ENCODE measurements at regions not wholly inside any gene's neighbourhood (a gene's known extent, or its start where the extent isn't known, plus 50 kb on each side); places are given as distances from the start of the nearest gene placed in this dataset.

GRCh38 chr7:116431787-116432526 is 67.6 kb upstream of the CAV2 start:
- TF ChIP-seq, protein P1, sequence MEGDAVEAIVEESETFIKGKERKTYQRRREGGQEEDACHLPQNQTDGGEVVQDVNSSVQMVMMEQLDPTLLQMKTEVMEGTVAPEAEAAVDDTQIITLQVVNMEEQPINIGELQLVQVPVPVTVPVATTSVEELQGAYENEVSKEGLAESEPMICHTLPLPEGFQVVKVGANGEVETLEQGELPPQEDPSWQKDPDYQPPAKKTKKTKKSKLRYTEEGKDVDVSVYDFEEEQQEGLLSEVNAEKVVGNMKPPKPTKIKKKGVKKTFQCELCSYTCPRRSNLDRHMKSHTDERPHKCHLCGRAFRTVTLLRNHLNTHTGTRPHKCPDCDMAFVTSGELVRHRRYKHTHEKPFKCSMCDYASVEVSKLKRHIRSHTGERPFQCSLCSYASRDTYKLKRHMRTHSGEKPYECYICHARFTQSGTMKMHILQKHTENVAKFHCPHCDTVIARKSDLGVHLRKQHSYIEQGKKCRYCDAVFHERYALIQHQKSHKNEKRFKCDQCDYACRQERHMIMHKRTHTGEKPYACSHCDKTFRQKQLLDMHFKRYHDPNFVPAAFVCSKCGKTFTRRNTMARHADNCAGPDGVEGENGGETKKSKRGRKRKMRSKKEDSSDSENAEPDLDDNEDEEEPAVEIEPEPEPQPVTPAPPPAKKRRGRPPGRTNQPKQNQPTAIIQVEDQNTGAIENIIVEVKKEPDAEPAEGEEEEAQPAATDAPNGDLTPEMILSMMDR (IDR thresholded peaks at IDR 0.05): no peak
- intact Hi-C loops (cut with DNase I): no loop called here
- Histone ChIP-seq H3K27ac (no peak overlapping the region), H3K4me1 (no peaks in the 10 kb centered on the region), H3K36me3 (ENCODE audit: insufficient read depth in 1 of 2, low read depth in 1 of 2) (no peaks in the 10 kb centered on the region), H3K9me3 (peaks cover 5% of the 10 kb centered on the region), H3K27me3 (ENCODE audit: insufficient read depth in 3 of 3, low read length in 2 of 3) (no peaks in the 10 kb centered on the region), H3K4me3 (no peak overlapping the region)
- ATAC-seq (no peak), DNase-seq (no peak)
- WGBS, 3 donors: 85 to 93% (median 92%) methylated on average over 6 of the region's 6 CpGs

- no peaks in the 10 kb centered on the region for H3K27me3 ChIP-seq (ENCODE audit: insufficient read depth in 3 of 3, low read length in 2 of 3)
- H3K36me3 ChIP-seq (ENCODE audit: insufficient read depth in 1 of 2, low read depth in 1 of 2): no peaks in the 10 kb centered on the region
- ATAC-seq (no peak), DNase-seq (no peak)
- H3K4me1 ChIP-seq: no peaks in the 10 kb centered on the region
- peaks cover 5% of the 10 kb centered on the region for H3K9me3 ChIP-seq
- no peak overlapping the region for H3K4me3 ChIP-seq
- TF ChIP-seq, protein P1 (IDR thresholded peaks at IDR 0.05): no peak
- no peak overlapping the region for H3K27ac ChIP-seq
- intact Hi-C loops (cut with DNase I): no loop called here
- 56 to 66% (median 64%) methylated on average over 2 of the region's 2 CpGs for WGBS, 3 donors
Observed at GRCh38 chr7:116432527-116432916, 67.0 kb upstream of the CAV2 start.

- Histone ChIP-seq H3K4me1 (no peaks in the 10 kb centered on the region), H3K27ac (no peak overlapping the region), H3K9me3 (peaks cover 5% of the 10 kb centered on the region), H3K36me3 (ENCODE audit: insufficient read depth in 1 of 2, low read depth in 1 of 2) (no peaks in the 10 kb centered on the region), H3K4me3 (no peak overlapping the region), H3K27me3 (ENCODE audit: insufficient read depth in 3 of 3, low read length in 2 of 3) (no peaks in the 10 kb centered on the region)
- TF ChIP-seq, protein P1 (IDR thresholded peaks at IDR 0.05): no peak
- intact Hi-C loops (cut with DNase I): no loop called here
- DNase-seq (no peak), ATAC-seq (no peak)
- 15 to 44% (median 17%) methylated on average over 1 of the region's 1 CpG for WGBS, 3 donors
Observed at GRCh38 chr7:116433246-116433645, 66.3 kb upstream of the CAV2 start.

GRCh38 chr7:116434820-116435341 is 64.7 kb upstream of the CAV2 start:
- intact Hi-C loops (cut with DNase I): no loop called here
- 90 to 93% (median 93%) methylated on average over 1 of the region's 1 CpG for WGBS, 3 donors
- Histone ChIP-seq H3K4me3 (no peak overlapping the region), H3K4me1 (no peaks in the 10 kb centered on the region), H3K27ac (no peak overlapping the region), H3K36me3 (ENCODE audit: insufficient read depth in 1 of 2, low read depth in 1 of 2) (no peaks in the 10 kb centered on the region), H3K9me3 (peaks cover 5% of the 10 kb centered on the region), H3K27me3 (ENCODE audit: insufficient read depth in 3 of 3, low read length in 2 of 3) (no peaks in the 10 kb centered on the region)
- DNase-seq (no peak), ATAC-seq (no peak)
- TF ChIP-seq, protein P1 (IDR thresholded peaks at IDR 0.05): no peak
